T-helper 17 cell (primary cell): ENCODE measurements at regions not wholly inside any gene's neighbourhood (a gene's known extent, or its start where the extent isn't known, plus 50 kb on each side); places are given as distances from the start of the nearest gene placed in this dataset.
"Not testable (repeated sequence)": the region's sequence is repeated elsewhere in the genome, so short reads cannot be mapped to it uniquely, and the experiment has no call there.

Experiments
- ATAC-seq: fragments of 150-1000 bp; cut with Tn5 transposase; 2 replicates; pipeline ENCODE4 v1.10.0; 2021; ENCODE audit warnings: mild to moderate bottlenecking, moderate library complexity
- DNase-seq, 3 donors: peaks; one replicate each; pipeline versions ENCODE4 v3.0.0 to v3.0.0-alpha.2; 2020 to 2021
- H3K9me3 ChIP-seq: one replicate; pipeline ENCODE4 v1.7.0; 2013; ENCODE audit warnings: low read length, mild to moderate bottlenecking; ENCODE audit not compliant: control insufficient read depth, poor library complexity, severe bottlenecking
- H3K27ac Mint-ChIP-seq: one replicate; pipeline ENCODE4 v1.8.0; 2022; ENCODE audit warnings: mild to moderate bottlenecking, moderate library complexity, mixed read lengths
- H3K27me3 Mint-ChIP-seq: one replicate; pipeline ENCODE4 v1.8.0; 2022; ENCODE audit warnings: mixed read lengths
- H3K36me3 Mint-ChIP-seq: one replicate; pipeline ENCODE4 v1.8.0; 2022; ENCODE audit warnings: low read depth, mixed read lengths
- H3K4me1 Mint-ChIP-seq: one replicate; pipeline ENCODE4 v1.8.0; 2022; ENCODE audit warnings: mild to moderate bottlenecking, mixed read lengths
- H3K4me3 Mint-ChIP-seq: one replicate; pipeline ENCODE4 v1.8.0; 2022; ENCODE audit warnings: mild to moderate bottlenecking, moderate library complexity, mixed read lengths

GRCh38 chr4:174394915-174395314 lies 111.2 kb downstream of the CEP44 start:
- Mint-ChIP-seq H3K27ac (no peak overlapping the region), H3K4me3 (no peak overlapping the region), H3K27me3 (peaks cover 6% of the 10 kb centered on the region), H3K36me3 (no peaks in the 10 kb centered on the region), H3K4me1 (peaks cover 2% of the 10 kb centered on the region)
- DNase-seq: no peak
- no peaks in the 10 kb centered on the region for H3K9me3 ChIP-seq
- ATAC-seq: no peak

DNA sequence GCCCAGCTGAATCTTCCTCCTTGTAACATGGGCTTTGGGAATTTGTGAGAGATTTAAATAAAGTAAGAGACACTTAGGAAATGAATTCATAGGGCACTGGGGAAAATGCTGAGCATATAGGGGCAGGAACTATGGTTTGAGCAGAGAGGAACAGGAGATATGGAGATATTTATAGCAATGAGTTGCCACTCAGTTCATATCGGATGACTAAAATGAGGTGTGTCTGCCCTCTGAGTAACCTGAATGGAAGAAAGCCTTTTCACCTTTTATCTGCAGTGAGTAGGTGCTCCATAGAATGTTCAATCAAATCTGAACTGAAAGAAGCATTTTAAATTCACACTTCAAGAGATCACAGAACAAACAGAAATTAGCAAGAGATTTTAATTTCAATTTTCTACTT lies 105.7 kb downstream of the CEP44 start:
- DNase-seq (no peak), ATAC-seq (no peak)
- Mint-ChIP-seq H3K4me3 (no peak overlapping the region), H3K36me3 (no peaks in the 10 kb centered on the region), H3K27ac (no peak overlapping the region), H3K27me3 (peaks cover 16% of the 10 kb centered on the region), H3K4me1 (no peaks in the 10 kb centered on the region)
- H3K9me3 ChIP-seq: no peaks in the 10 kb centered on the region

DNA sequence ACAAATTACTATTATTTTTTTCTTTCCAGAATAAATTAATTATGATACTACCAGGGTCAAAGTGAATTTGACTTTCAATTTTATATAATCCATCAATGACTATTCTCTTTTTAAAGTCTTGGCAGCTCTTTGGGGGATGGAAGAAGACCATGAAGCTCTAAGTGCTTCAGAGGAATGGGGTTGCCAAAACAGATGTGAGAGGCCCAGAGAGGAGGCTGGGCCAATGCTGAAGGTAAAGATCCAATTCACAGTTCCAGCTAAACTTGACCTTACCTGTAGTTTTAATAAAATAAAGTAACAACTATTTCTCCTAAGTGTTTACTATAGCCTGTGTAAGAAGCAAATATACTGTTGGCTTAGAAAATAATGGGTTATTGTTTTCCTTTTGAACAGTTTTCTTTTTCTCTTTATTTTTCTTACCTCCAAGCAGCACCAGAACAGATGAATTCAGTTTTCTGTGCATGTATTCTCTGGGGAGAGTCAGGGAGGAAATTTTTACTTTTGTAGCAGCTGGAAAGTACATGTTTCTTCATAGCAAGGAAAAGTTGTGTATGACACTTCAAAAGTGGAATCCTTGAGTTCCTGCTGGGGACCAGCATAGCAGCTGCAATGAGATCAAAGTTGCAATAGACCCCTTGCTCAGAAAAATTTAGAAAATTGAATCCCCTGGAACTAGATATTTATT lies 104.9 kb downstream of the CEP44 start:
- no peak overlapping the region for H3K4me3 Mint-ChIP-seq
- no peak overlapping the region for H3K27ac Mint-ChIP-seq
- no peaks in the 10 kb centered on the region for H3K9me3 ChIP-seq
- no peaks in the 10 kb centered on the region for H3K4me1 Mint-ChIP-seq
- ATAC-seq: no peak
- peaks cover 16% of the 10 kb centered on the region for H3K27me3 Mint-ChIP-seq
- no peaks in the 10 kb centered on the region for H3K36me3 Mint-ChIP-seq
- no peak for DNase-seq

DNA sequence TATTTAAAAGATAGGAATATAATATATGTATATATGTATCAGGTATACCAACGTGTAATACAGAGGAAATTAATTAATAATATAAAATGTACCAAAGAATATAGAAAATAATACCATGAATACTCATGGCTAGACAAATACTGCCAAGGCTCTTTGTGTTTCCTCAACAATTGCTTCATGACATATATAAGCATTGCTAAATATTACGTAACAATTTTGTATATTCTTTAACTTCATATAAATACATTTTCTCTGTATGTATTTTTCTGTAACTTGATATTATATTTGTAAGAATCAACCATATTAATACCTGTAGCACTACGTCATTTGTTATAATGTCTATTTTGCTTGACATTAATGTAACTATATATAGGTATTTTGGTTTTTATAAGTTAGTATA lies 104.0 kb downstream of the CEP44 start:
- H3K27me3 Mint-ChIP-seq: peaks cover 16% of the 10 kb centered on the region
- no peak for DNase-seq
- H3K4me3 Mint-ChIP-seq: no peak overlapping the region
- H3K27ac Mint-ChIP-seq: no peak overlapping the region
- no peaks in the 10 kb centered on the region for H3K4me1 Mint-ChIP-seq
- no peaks in the 10 kb centered on the region for H3K9me3 ChIP-seq
- no peak for ATAC-seq
- peaks cover 1% of the 10 kb centered on the region for H3K36me3 Mint-ChIP-seq

DNA sequence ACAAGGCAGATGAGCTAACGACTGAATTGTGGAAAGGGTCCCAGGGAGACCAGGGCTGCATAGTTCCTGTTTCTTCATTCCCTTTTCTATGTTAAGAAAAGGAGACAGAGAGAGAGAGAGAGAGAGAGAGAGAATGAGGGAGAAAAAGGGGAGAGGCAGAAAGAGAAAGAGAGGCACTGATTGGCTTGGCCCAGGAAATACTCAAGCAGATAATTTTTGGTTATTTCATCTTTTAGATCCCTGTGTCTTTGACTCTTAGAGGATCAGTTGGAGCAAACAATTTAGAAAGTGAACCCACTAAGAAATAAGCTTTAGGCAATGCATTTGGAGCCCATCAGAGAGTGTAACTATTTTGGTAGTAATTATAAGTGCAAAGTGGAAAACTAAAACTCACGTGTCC lies 103.4 kb downstream of the CEP44 start:
- no peak for ATAC-seq
- H3K4me1 Mint-ChIP-seq: no peaks in the 10 kb centered on the region
- no peak overlapping the region for H3K27ac Mint-ChIP-seq
- no peak for DNase-seq
- peaks cover 2% of the 10 kb centered on the region for H3K36me3 Mint-ChIP-seq
- peaks cover 16% of the 10 kb centered on the region for H3K27me3 Mint-ChIP-seq
- no peaks in the 10 kb centered on the region for H3K9me3 ChIP-seq
- no peak overlapping the region for H3K4me3 Mint-ChIP-seq

GRCh38 chr4:174383783-174384182 lies 100.1 kb downstream of the CEP44 start:
- ATAC-seq (no peak), DNase-seq (no peak)
- peaks cover 31% of the 10 kb centered on the region for H3K27me3 Mint-ChIP-seq
- no peaks in the 10 kb centered on the region for H3K9me3 ChIP-seq
- H3K36me3 Mint-ChIP-seq: peaks cover 2% of the 10 kb centered on the region
- H3K27ac Mint-ChIP-seq: no peak overlapping the region
- H3K4me3 Mint-ChIP-seq: no peak overlapping the region
- H3K4me1 Mint-ChIP-seq: no peaks in the 10 kb centered on the region

- H3K9me3 ChIP-seq, H3K36me3 Mint-ChIP-seq, H3K4me1 Mint-ChIP-seq, DNase-seq, H3K4me3 Mint-ChIP-seq, ATAC-seq, H3K27ac Mint-ChIP-seq: not testable (repeated sequence)
- H3K27me3 Mint-ChIP-seq: peaks cover 35% of the 10 kb centered on the region
Observed at GRCh38 chr4:174382938-174383605, 99.4 kb downstream of the CEP44 start.
